ENCODE measurements at regions not wholly inside any gene's neighbourhood (a gene's known extent, or its start where the extent isn't known, plus 50 kb on each side); places are given as distances from the start of the nearest gene placed in this dataset.
A peak's percentile ranks its signal among the peaks of the same experiment; 100 is the strongest.
"Not testable (repeated sequence)": the region's sequence is repeated elsewhere in the genome, so short reads cannot be mapped to it uniquely, and the experiment has no call there.

- DNase-seq, result not testable (repeated sequence)
Observed at GRCh38 chr15:30761365-30761764, 135.4 kb downstream of the ARHGAP11B start.

- not testable (repeated sequence) for DNase-seq
Observed at GRCh38 chr15:30769390-30770124, 134.2 kb upstream of the FAN1 start.

- no peak for DNase-seq
Observed at GRCh38 chr15:30770759-30771158, 133.0 kb upstream of the FAN1 start.

GRCh38 chr15:30783019-30783418 lies 120.7 kb upstream of the FAN1 start:
- DNase-seq, result no peak

- no peak for DNase-seq
Observed at GRCh38 chr15:30788595-30788994, 115.1 kb upstream of the FAN1 start.

GRCh38 chr15:30791239-30792175 lies 112.2 kb upstream of the FAN1 start:
- DNase-seq, result no peak

GRCh38 chr15:30792843-30793242 lies 110.9 kb upstream of the FAN1 start:
- not testable (repeated sequence) for DNase-seq

- no peak for DNase-seq
Observed at GRCh38 chr15:30794388-30794787, 109.3 kb upstream of the FAN1 start.

GRCh38 chr15:30799565-30799964 lies 104.2 kb upstream of the FAN1 start:
- not testable (repeated sequence) for DNase-seq

- not testable (repeated sequence) for DNase-seq
Observed at GRCh38 chr15:30801140-30801895, 102.4 kb upstream of the FAN1 start.

GRCh38 chr15:30802001-30802400 lies 101.7 kb upstream of the FAN1 start:
- DNase-seq, result not testable (repeated sequence)

GRCh38 chr15:30803703-30804102 lies 100.0 kb upstream of the FAN1 start:
- not testable (repeated sequence) for DNase-seq

- no peak for DNase-seq
Observed at GRCh38 chr15:30816430-30816829, 87.3 kb upstream of the FAN1 start.

GRCh38 chr15:30823068-30823813 lies 80.5 kb upstream of the FAN1 start:
- DNase-seq, result not testable (repeated sequence)

GRCh38 chr15:30824518-30825195 lies 79.1 kb upstream of the FAN1 start:
- no peak for DNase-seq

GRCh38 chr15:30827625-30828303 lies 76.0 kb upstream of the FAN1 start:
- DNase-seq, result no peak

GRCh38 chr15:30828304-30828639 lies 75.4 kb upstream of the FAN1 start:
- DNase-seq, result peak; percentile 74

- no peak for DNase-seq
Observed at GRCh38 chr15:30830961-30831360, 72.8 kb upstream of the FAN1 start.

GRCh38 chr15:30833379-30833778 lies 70.3 kb upstream of the FAN1 start:
- not testable (repeated sequence) for DNase-seq

GRCh38 chr15:30841639-30842038 lies 62.1 kb upstream of the FAN1 start:
- DNase-seq, result not testable (repeated sequence)

GRCh38 chr15:30842798-30843472 lies 60.8 kb upstream of the FAN1 start:
- DNase-seq, result not testable (repeated sequence)

Data from islet precursor cell (in vitro differentiated cells).